Right lobe of liver (tissue), 4 donors: ENCODE measurements at regions not wholly inside any gene's neighbourhood (a gene's known extent, or its start where the extent isn't known, plus 50 kb on each side); places are given as distances from the start of the nearest gene placed in this dataset.

Source experiments
- POLR2A ChIP-seq: fragments of 450-650 bp; IDR thresholded peaks from one replicate; pipeline ENCODE4 v1.6.1; 2017; ENCODE audit warnings: antibody characterized with exemption, mild to moderate bottlenecking
- TF ChIP-seq, protein P1 (sequence below), 4 donors: fragments of 200-600 bp in 3 of 4; fragments of 450-650 bp in 1 of 4; IDR thresholded peaks; one replicate each; pipeline versions ENCODE4 v1.5.1 to v1.8.0; 2016 to 2022; ENCODE audit warnings: antibody characterized with exemption in 4 of 4, mild to moderate bottlenecking in 2 of 4
- donor health status: DM: no; HTN: no; CAD: no.
- donor health status: DM: no; HTN: no; CAD: no.
- donor health status: DM: no; HTN: yes; CAD: no.

DNA sequence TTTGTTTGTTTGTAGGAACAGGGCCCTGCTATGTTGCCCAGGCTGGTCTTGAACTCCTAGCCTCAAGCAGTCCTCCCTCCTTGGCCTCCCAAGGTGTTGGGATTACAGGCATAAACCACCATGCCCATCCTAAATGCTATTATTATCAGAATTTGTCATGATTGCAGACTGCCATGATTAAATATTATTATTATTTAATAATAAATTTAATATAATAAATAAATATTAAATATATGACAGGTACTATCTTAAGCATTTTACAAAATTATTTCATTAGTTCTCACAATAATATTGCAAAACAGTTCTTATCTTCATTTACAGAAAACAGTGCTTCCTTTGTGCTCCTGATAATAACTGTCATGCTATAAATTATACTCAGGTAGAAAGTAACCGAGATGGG is 133.4 kb upstream of the JADE1 start:
- TF ChIP-seq, protein P1, sequence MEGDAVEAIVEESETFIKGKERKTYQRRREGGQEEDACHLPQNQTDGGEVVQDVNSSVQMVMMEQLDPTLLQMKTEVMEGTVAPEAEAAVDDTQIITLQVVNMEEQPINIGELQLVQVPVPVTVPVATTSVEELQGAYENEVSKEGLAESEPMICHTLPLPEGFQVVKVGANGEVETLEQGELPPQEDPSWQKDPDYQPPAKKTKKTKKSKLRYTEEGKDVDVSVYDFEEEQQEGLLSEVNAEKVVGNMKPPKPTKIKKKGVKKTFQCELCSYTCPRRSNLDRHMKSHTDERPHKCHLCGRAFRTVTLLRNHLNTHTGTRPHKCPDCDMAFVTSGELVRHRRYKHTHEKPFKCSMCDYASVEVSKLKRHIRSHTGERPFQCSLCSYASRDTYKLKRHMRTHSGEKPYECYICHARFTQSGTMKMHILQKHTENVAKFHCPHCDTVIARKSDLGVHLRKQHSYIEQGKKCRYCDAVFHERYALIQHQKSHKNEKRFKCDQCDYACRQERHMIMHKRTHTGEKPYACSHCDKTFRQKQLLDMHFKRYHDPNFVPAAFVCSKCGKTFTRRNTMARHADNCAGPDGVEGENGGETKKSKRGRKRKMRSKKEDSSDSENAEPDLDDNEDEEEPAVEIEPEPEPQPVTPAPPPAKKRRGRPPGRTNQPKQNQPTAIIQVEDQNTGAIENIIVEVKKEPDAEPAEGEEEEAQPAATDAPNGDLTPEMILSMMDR (IDR thresholded peaks at IDR 0.05): no peak
- TF ChIP-seq POLR2A: no peak
